Kasumi-1 (cell line): ENCODE measurements at regions not wholly inside any gene's neighbourhood (a gene's known extent, or its start where the extent isn't known, plus 50 kb on each side); places are given as distances from the start of the nearest gene placed in this dataset.

ENCODE experiments used
- DNase-seq, 2 experiments: peaks; one replicate each; lab custom pipeline; 2025; lab: John Stamatoyannopoulos, UW

GRCh38 chr10:3464760-3465405 is 292.3 kb upstream of the PITRM1 start:
- DNase-seq = no peak

- no peak for DNase-seq
Measured at GRCh38 chr10:3460420-3461128, 288.0 kb upstream of the PITRM1 start.

- no peak for DNase-seq
Measured at GRCh38 chr10:3455385-3456334, 283.1 kb upstream of the PITRM1 start.

- DNase-seq = no peak
Measured at GRCh38 chr10:3452683-3453361, 280.2 kb upstream of the PITRM1 start.

GRCh38 chr10:3452173-3452626 is 279.6 kb upstream of the PITRM1 start:
- DNase-seq = no peak

- DNase-seq = no peak
Measured at GRCh38 chr10:3451516-3452172, 279.1 kb upstream of the PITRM1 start.

GRCh38 chr10:3446221-3446620 is 273.6 kb upstream of the PITRM1 start:
- DNase-seq = no peak

GRCh38 chr10:3445648-3446047 is 273.1 kb upstream of the PITRM1 start:
- DNase-seq = no peak

- no peak for DNase-seq
Measured at GRCh38 chr10:3442451-3442990, 269.9 kb upstream of the PITRM1 start.

- no peak for DNase-seq
Measured at GRCh38 chr10:3439183-3439582, 266.6 kb upstream of the PITRM1 start.

- DNase-seq = no peak
Measured at GRCh38 chr10:3438606-3439005, 266.0 kb upstream of the PITRM1 start.

- DNase-seq = no peak
Measured at GRCh38 chr10:3435671-3436070, 263.1 kb upstream of the PITRM1 start.

- no peak for DNase-seq
Measured at GRCh38 chr10:3433988-3434387, 261.4 kb upstream of the PITRM1 start.

- DNase-seq = no peak
Measured at GRCh38 chr10:3433131-3433530, 260.5 kb upstream of the PITRM1 start.

- DNase-seq = no peak
Measured at GRCh38 chr10:3432081-3432825, 259.7 kb upstream of the PITRM1 start.

GRCh38 chr10:3430501-3430900 is 257.9 kb upstream of the PITRM1 start:
- no peak for DNase-seq

- DNase-seq = no peak
Measured at GRCh38 chr10:3429676-3430075, 257.1 kb upstream of the PITRM1 start.

GRCh38 chr10:3428826-3429225 is 256.2 kb upstream of the PITRM1 start:
- DNase-seq = no peak

GRCh38 chr10:3427950-3428354 is 255.4 kb upstream of the PITRM1 start:
- no peak for DNase-seq

GRCh38 chr10:3427347-3427746 is 254.8 kb upstream of the PITRM1 start:
- DNase-seq = no peak
